Testis (tissue), 2 donors: ENCODE measurements at regions not wholly inside any gene's neighbourhood (a gene's known extent, or its start where the extent isn't known, plus 50 kb on each side); places are given as distances from the start of the nearest gene placed in this dataset.

Experiments
- CTCF ChIP-seq, 3 experiments: fragments of 450-650 bp in 2 of 3; fragments of 200-600 bp in 1 of 3; sonication (generic) in 1 of 3; IDR thresholded peaks; one replicate each; pipeline ENCODE4 v1.5.1; 2016 to 2019; ENCODE audit warnings: antibody characterized with exemption in 3 of 3, mild to moderate bottlenecking in 2 of 3, moderate library complexity in 1 of 3
- POLR2A ChIP-seq: fragments of 450-650 bp; IDR thresholded peaks from one replicate; pipeline ENCODE4 v1.6.1; 2017; ENCODE audit warnings: antibody characterized with exemption, mild to moderate bottlenecking, moderate library complexity

DNA sequence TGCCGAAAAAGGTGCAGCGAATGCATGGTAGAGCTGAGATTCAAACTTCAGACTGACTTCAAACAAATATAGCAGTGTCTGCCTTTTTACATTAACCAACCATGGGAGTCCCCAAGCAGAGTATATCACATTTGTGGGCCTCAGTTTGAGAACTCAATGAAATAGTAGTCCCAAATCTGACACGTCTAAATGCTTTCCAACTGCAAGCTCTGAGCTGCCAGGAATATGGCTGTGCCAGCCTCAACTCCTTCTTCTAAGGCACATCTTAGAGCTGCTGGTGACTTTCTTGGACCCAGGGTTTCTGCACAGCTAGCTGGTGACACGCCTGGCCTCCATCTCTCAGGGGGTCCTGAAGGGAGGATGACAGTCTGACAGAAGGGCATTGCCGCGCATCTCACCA, 78.8 kb upstream of the SLC2A1 start:
- TF ChIP-seq POLR2A (no peak), CTCF (IDR thresholded peaks at IDR 0.05) (no peak)
